ENCODE measurements at regions not wholly inside any gene's neighbourhood (a gene's known extent, or its start where the extent isn't known, plus 50 kb on each side); places are given as distances from the start of the nearest gene placed in this dataset.

- H3K27me3 ChIP-seq: no peaks in the 10 kb centered on the region
- no peaks in the 10 kb centered on the region for H3K36me3 ChIP-seq
- H3K4me1 ChIP-seq: no peaks in the 10 kb centered on the region
- TF ChIP-seq CTCF (IDR thresholded peaks at IDR 0.05) (no peak), POLR2A (IDR thresholded peaks at IDR 0.05) (no peak)
- DNase-seq: no peak
- H3K27ac ChIP-seq: no peak overlapping the region
- no peaks in the 10 kb centered on the region for H3K9me3 ChIP-seq
- H3K4me3 ChIP-seq (replicated peaks in 1 of 3): no peak overlapping the region
- WGBS, 2 donors: 87 to 90% methylated on average over 7 of the region's 7 CpGs
- intact Hi-C loops (cut with DNase I): no loop called here
Observed at GRCh38 chr10:93208717-93209464, 135.2 kb downstream of the CYP26A1 start.

- no peaks in the 10 kb centered on the region for H3K27me3 ChIP-seq
- TF ChIP-seq CTCF (IDR thresholded peaks at IDR 0.05) (no peak), POLR2A (IDR thresholded peaks at IDR 0.05) (no peak)
- no peak for DNase-seq
- H3K36me3 ChIP-seq: no peaks in the 10 kb centered on the region
- WGBS, 2 donors: 82 to 83% methylated on average over 5 to 7 of the region's 8 CpGs
- H3K4me3 ChIP-seq (replicated peaks in 1 of 3): no peak overlapping the region
- no peaks in the 10 kb centered on the region for H3K4me1 ChIP-seq
- H3K27ac ChIP-seq: no peak overlapping the region
- no peaks in the 10 kb centered on the region for H3K9me3 ChIP-seq
- intact Hi-C loops (cut with DNase I): no loop called here
Observed at GRCh38 chr10:93211991-93212390, 138.3 kb downstream of the CYP26A1 start.

DNA sequence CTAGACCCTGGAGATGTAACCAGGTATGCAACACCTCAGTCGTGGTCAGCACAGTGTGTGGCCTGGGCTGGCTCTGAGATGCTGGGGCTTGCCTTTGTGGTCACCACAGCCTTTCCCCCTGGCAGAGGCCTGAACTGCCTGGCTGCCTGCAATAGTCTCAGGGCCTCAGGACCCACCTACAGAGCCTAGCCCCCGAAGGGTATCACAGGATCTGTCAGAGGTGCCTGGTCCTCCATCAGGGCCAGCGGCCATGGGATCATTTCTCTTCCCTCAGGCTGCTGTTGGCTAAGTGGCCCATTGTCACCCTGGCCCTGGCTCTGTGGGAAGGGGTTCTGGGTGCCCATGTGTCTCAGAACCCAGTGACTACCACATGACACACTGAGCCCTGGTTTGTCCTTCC is 141.6 kb downstream of the CYP26A1 start:
- intact Hi-C loops (cut with DNase I): no loop called here
- no peak for TF ChIP-seq CTCF (IDR thresholded peaks at IDR 0.05)
- no peak for TF ChIP-seq POLR2A (IDR thresholded peaks at IDR 0.05)
- no peak for DNase-seq
- Histone ChIP-seq H3K4me3 (replicated peaks in 1 of 3) (no peak overlapping the region), H3K27ac (no peak overlapping the region), H3K36me3 (no peaks in the 10 kb centered on the region), H3K4me1 (no peaks in the 10 kb centered on the region), H3K27me3 (no peaks in the 10 kb centered on the region), H3K9me3 (no peaks in the 10 kb centered on the region)
- 63 to 88% methylated on average over 2 to 3 of the region's 3 CpGs for WGBS, 2 donors

DNA sequence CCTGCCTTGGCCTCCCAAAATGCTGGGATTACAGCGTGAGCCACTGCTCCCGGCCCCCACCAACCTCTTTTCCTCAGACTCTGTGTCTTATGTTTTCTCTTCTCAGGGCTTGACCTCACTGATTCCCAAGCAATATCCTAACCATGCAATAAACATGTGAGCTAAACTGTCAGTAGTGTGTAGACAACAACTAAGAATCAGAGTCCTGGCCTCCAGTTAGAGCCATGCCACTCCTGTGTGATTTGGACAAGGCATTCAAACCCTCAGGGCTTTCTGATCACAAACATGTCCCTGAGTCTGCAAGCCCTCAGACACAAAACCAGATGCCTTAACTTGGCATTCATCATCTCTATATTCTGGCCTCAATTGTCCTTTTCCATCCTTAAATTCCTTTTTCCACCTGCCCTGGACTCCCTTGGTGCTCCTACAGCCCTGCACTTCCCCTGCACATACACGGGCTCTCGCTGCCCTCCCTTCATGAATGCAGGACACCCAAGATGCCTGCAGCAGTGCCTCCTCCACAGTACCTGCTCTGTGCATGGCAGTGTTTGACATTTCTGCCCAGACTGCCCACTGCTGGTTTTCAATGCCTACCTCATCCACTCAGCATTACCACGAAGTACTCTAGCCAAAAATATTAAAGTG is 142.8 kb downstream of the CYP26A1 start:
- H3K27me3 ChIP-seq: no peaks in the 10 kb centered on the region
- no peak for TF ChIP-seq POLR2A (IDR thresholded peaks at IDR 0.05)
- no peak for TF ChIP-seq CTCF (IDR thresholded peaks at IDR 0.05)
- no peak overlapping the region for H3K27ac ChIP-seq
- no peak overlapping the region for H3K4me3 ChIP-seq (replicated peaks in 1 of 3)
- WGBS, 2 donors: 89 to 90% methylated on average over 5 of the region's 5 CpGs
- DNase-seq: no peak
- H3K36me3 ChIP-seq: no peaks in the 10 kb centered on the region
- intact Hi-C loops (cut with DNase I): no loop called here
- H3K9me3 ChIP-seq: no peaks in the 10 kb centered on the region
- H3K4me1 ChIP-seq: no peaks in the 10 kb centered on the region

GRCh38 chr10:93218386-93218785 is 144.7 kb downstream of the CYP26A1 start:
- no peaks in the 10 kb centered on the region for H3K36me3 ChIP-seq
- no peaks in the 10 kb centered on the region for H3K4me1 ChIP-seq
- intact Hi-C loops (cut with DNase I): no loop called here
- no peak overlapping the region for H3K27ac ChIP-seq
- TF ChIP-seq CTCF (IDR thresholded peaks at IDR 0.05): no peak
- no peak for TF ChIP-seq POLR2A (IDR thresholded peaks at IDR 0.05)
- H3K9me3 ChIP-seq: no peaks in the 10 kb centered on the region
- no peak overlapping the region for H3K4me3 ChIP-seq (replicated peaks in 1 of 3)
- no peak for DNase-seq
- H3K27me3 ChIP-seq: no peaks in the 10 kb centered on the region

Data from thyroid gland (tissue), 4 donors.